CD4-positive, alpha-beta T cell treated with Interferon alpha-2 for 1 hour (primary cell): ENCODE measurements at regions not wholly inside any gene's neighbourhood (a gene's known extent, or its start where the extent isn't known, plus 50 kb on each side); places are given as distances from the start of the nearest gene placed in this dataset.
"Not testable (repeated sequence)": the region's sequence is repeated elsewhere in the genome, so short reads cannot be mapped to it uniquely, and the experiment has no call there.

Experiments used
- DNase-seq, 2 donors: peaks; one replicate each; pipeline ENCODE4 v3.0.0-alpha.2; 2020 to 2022

- no peak for DNase-seq
These were observed 672.5 kb downstream of the NSUN3 start for GRCh38 chr3:94735354-94735753.

- no peak for DNase-seq
These were observed 674.3 kb downstream of the NSUN3 start for GRCh38 chr3:94737116-94737515.

GRCh38 chr3:94739420-94739819 is 676.6 kb downstream of the NSUN3 start:
- DNase-seq: no peak

GRCh38 chr3:94758751-94759150 is 695.9 kb downstream of the NSUN3 start:
- DNase-seq: no peak

GRCh38 chr3:94772402-94772801 is 709.5 kb downstream of the NSUN3 start:
- DNase-seq: no peak

- DNase-seq: no peak
These were observed 712.9 kb downstream of the NSUN3 start for GRCh38 chr3:94775746-94776145.

GRCh38 chr3:94776401-94776915 is 713.6 kb downstream of the NSUN3 start:
- DNase-seq: no peak

GRCh38 chr3:94778289-94778688 is 715.4 kb downstream of the NSUN3 start:
- no peak for DNase-seq

- no peak for DNase-seq
These were observed 716.1 kb downstream of the NSUN3 start for GRCh38 chr3:94778814-94779494.

GRCh38 chr3:94779699-94780098 is 716.8 kb downstream of the NSUN3 start:
- no peak for DNase-seq

GRCh38 chr3:94784274-94784673 is 721.4 kb downstream of the NSUN3 start:
- no peak for DNase-seq

- DNase-seq: no peak
These were observed 724.2 kb downstream of the NSUN3 start for GRCh38 chr3:94787066-94787465.

GRCh38 chr3:94787734-94788270 is 724.9 kb downstream of the NSUN3 start:
- DNase-seq: no peak

GRCh38 chr3:94794563-94794962 is 731.7 kb downstream of the NSUN3 start:
- no peak for DNase-seq

- no peak for DNase-seq
These were observed 736.7 kb downstream of the NSUN3 start for GRCh38 chr3:94799420-94800060.

- no peak for DNase-seq
These were observed 749.0 kb downstream of the NSUN3 start for GRCh38 chr3:94811836-94812235.

GRCh38 chr3:94821241-94821640 is 758.4 kb downstream of the NSUN3 start:
- no peak for DNase-seq

- DNase-seq: no peak
These were observed 759.4 kb downstream of the NSUN3 start for GRCh38 chr3:94822298-94822697.

GRCh38 chr3:94846251-94846650 is 783.4 kb downstream of the NSUN3 start:
- not testable (repeated sequence) for DNase-seq

- no peak for DNase-seq
These were observed 799.8 kb downstream of the NSUN3 start for GRCh38 chr3:94862703-94863102.

- DNase-seq: no peak
These were observed 806.2 kb downstream of the NSUN3 start for GRCh38 chr3:94869059-94869547.

GRCh38 chr3:94873751-94874150 is 810.9 kb downstream of the NSUN3 start:
- no peak for DNase-seq

- no peak for DNase-seq
These were observed 812.3 kb downstream of the NSUN3 start for GRCh38 chr3:94875149-94875548.

GRCh38 chr3:94887065-94887464 is 824.2 kb downstream of the NSUN3 start:
- DNase-seq: no peak
